ENCODE measurements at regions not wholly inside any gene's neighbourhood (a gene's known extent, or its start where the extent isn't known, plus 50 kb on each side); places are given as distances from the start of the nearest gene placed in this dataset.
A peak's percentile ranks its signal among the peaks of the same experiment; 100 is the strongest.

DNA sequence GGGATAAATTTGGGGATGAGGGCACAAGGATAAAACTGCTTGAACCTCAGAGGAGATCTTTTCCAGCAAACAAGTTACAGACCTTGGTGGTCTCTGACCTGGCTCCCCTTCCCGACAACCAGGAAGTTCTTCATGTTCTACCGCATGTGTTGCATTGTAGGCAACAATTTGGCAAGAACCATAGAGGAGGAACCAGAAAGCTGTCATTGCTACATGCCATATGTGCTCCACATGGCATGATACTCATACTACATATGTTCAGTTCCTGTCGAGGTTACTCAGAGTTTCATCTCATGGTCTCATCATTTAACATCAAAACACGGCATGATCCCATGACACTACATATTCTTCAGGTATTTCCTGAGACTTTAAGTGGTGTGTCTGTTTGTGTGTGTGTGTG, 235.9 kb downstream of the OR13H1 start:
- no peak for DNase-seq

DNA sequence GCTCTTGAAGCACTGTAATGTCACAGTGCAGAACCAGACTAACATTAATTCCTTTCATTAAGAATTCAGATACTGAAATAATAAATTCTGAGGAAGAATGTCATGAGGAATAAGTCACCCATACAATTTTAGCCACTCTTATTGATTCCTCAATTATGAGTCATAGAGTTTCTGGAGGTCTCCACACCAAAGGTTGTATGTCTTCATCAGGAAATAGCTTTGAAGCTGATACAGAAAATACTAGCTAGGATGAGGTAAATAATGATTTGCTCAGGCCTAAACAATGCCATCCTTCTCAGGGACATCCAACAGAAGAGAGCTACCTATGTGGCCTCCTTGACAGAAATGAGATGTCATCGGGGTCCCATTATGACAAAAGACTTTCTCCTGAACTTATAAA, 238.8 kb downstream of the OR13H1 start:
- DNase-seq: no peak

DNA sequence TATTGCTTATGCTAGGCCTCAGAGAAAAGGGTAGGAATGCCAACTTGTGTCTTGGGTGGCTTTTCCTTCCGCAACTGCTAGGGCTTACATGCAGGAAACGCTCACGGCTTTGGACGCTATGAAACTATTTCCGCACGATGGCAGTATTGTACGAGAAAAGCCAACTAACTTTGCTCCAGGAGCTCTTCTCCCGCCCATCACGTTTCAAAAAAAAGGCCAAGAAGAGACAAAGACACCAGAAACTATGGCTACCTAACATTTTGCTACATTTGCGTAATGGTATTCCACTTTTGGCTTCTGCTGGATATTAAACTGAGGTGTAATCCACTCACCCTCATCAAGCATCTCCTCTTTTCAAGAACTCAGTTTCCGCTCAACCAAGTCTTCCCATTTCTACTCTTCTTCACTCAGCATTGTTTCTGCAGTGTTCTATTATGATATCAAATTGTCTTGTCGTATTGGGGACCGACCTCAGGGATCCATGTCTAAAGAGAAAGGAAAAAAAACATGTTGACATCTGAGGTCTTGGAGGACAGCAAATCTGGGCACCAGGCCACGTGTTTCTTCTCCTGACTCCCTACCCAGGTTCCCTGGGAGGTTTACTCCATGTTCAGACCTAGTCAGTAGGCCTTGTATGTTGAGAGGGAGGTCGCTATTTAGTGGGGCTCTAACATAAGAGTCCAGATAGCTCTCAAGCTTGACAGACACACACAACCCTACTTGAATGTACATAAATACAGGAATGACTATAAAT, 239.4 kb upstream of the STK26 start:
- DNase-seq: peak in 1 of 2 donors; percentile 86

DNA sequence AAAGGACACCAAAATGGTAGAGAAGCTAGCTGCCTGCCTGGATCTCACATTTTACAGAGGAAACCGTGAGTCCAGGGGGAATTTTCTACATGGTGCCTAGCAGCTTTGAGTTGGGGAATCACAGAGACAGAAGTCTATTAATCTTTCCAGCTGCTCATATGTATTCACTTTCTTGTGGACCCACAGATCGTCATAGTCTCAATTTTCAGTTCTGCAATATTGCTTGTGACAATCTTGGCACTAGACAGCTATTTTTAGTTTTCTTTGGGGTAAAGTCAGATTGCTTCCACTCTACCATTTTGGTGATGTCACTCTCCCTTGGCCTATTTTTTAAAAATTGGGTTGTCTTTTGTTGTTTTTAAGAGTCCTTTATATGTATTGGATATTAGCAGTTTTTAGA, 233.4 kb upstream of the STK26 start:
- no peak for DNase-seq

DNA sequence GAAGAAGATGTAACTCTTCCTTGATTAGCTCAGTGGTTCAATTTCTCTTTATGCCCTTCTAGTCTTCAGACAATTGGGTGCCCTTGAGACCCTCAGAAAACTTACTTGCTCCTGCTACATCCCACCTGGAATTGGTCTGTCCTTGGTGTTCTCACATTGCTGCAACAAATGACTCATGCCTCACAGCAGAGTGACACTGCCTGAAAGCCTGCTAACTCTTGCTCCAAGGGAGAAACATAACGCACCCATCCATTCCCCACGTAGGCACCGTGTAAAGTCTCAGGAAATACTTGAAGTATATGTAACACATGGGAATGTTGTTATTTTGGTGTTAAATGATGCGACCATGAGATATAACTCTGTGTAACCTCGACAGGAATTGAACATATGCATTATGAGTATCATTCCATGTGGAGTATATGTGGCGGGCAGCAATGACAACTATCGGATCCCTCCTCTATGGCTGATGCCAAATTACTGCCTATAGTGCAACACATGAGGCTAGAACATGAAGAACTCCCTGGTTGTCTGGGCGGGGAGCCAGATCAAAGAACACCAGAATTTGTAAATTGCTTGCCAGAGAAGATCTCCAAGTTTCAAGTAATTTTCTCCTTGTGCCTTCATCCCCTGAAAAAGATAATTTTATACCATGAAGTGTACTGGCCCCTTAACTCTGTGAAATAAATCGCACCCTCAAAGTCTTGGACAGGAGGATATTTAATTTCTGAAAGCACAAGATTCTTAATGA, 231.3 kb upstream of the STK26 start:
- no peak for DNase-seq

DNA sequence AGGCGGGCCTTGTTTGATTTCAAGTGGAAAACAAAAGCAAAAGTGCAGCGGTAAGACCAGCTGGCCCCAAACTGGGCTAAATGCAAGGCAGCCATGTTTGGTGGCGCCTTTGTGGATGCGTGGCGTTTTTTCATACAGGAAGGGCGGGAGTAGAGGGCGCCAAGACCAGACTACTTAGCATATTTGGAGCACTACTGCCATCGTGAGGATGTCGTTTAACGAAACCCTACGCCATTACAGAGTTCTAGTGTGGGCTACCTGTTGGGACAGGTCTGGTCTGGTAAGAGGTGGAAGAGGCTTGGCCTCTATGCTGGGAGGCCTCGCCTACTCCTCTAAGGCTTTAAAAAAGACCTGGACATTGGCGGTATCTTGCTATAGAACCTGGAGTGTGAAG, 230.7 kb upstream of the STK26 start:
- peak in 1 of 2 donors; percentile 95 for DNase-seq

DNA sequence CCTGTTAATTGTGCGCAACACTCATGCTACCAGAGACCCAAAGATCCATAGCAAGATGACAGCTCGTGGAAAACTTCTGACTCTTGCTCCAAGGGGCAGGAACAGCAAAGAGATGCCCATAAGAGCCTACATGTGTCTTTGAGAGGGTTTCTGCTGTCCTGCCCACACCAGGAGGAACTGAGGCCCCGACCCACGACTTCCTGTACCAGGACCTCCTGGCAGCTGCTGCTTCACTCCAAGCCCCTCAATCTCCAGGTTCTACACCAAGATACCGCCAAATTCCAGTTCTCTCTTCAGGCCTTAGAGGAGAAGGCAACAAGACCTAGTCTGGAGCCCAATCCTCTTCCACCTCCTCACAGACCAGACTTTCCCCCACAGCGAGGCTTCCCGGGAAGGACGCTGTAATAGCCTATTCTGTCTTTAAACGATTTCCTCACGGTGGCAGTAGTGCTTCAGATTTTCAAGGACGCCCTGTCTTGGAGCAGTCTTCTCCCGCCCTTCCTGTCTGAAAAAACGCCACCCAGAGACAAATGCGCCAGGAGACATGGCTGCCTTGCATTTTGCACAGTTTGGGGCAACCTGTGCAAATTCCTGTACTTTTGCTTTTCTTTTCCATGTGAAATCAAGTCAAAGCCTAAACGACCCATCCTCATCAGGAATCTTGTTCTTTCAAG, 230.2 kb upstream of the STK26 start:
- peak in 1 of 2 donors; percentile 92 for DNase-seq

DNA sequence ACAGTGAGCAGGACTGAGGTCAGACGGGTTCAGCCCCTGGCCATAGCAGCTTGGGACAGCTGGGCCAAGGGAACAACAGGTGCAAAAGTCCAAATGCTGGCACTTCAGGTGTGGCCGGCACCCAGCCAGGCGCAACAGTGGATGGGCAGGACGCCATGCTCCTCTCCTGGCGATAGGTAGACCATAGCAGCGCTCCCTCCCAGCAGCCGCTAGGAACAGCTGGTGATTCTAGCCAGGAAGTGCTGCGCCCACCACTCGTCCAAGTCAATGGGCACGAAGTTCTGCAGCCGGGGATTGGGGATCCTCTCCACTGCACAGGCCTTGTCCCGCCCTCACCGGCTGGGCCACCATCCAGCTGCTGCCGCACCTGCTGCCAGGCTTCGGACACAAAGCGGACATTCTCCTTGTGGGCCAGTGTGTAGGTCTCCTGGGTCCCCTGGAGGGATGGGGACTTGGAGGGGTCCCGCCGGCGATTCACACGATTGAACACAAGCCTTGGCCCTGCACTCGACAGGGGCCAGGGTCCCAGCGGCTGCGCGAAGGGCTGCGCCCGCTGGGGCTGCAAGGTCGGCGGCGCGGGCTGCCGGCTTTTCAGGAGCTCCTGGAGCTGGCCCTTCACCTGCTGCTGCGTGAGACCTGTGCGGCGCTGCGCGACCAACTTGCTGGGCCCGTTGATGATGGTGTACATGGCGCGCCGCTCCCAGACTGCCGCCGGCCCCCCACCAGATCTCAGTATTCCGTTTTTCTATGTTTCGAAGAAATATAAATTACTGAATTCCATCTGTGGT, 227.5 kb upstream of the STK26 start:
- no peak for DNase-seq

DNA sequence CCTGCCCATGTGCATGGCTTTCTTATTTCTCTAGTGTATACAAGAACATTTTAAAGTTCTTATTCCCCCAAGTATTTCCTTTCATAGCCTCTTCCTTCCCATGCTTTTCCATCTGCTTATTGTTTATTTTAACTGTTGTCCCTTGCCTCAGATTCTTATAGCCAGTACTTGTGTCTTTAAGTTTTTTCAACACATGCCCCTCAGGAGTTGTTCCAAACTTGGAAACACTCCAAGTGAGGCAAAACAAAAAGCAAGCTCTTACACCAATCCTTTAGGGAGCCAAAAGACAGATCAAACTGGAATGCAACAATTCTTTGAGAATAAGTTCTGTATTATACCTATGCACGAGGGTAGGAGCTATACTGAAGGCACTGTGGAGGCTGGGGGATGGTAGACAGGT, 222.0 kb upstream of the STK26 start:
- no peak for DNase-seq

DNA sequence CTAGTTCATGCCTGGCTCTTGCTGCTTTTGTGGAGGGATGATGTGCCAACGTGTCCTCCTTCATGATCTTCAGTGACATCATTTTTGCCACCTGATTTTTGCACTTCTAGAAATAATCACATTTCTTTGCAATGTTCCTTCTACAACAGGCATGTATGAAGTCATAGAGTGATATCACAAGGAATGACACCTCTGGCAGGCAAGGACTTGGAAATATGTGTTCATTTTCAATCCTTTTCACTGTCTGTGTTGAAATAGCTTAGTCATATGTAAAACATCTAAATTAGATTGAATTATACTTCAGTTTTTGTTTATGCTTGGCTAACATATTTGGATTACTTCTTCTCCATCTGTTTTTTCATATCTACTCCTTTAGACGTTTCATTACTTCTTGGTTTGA, 221.2 kb upstream of the STK26 start:
- DNase-seq: no peak

DNA sequence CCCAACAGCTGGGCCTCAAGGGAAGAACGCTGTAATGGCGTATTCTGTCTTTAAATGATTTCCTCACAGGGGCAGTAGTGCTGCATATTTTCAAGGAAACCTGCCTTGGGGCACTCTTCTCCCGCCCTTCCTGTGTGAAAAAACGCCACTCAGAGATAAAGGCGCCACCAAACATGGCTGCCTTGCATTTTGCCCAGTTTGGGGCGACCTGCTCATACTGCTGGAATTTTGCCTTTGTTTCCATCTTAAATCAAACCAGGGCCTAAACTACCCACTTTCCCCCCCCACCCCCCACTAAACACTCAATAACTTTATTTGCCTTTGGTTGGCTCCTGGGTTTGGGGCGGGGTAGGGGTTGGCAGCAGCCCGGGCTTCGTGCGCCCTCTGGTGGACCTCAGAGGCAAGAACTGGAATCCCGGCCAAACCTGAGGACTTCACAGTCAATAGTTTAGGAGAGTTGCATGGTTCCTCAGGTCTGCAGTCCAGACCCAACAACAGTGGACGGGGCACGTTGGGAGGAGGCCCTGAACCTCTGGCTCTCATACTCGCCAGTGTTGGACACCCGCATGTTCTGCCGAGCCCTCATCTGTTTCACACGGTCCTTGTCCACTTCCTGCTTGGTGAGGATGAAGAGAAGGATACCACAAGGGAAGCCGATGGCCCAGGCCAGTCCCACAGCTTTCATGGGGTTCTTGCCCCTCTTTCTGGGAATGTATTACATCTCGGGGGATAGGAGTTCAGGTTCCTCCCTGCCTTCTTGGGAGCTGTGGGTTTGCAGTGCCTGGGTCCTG, 220.1 kb upstream of the STK26 start:
- peak; percentile 35 to 87 for DNase-seq

DNA sequence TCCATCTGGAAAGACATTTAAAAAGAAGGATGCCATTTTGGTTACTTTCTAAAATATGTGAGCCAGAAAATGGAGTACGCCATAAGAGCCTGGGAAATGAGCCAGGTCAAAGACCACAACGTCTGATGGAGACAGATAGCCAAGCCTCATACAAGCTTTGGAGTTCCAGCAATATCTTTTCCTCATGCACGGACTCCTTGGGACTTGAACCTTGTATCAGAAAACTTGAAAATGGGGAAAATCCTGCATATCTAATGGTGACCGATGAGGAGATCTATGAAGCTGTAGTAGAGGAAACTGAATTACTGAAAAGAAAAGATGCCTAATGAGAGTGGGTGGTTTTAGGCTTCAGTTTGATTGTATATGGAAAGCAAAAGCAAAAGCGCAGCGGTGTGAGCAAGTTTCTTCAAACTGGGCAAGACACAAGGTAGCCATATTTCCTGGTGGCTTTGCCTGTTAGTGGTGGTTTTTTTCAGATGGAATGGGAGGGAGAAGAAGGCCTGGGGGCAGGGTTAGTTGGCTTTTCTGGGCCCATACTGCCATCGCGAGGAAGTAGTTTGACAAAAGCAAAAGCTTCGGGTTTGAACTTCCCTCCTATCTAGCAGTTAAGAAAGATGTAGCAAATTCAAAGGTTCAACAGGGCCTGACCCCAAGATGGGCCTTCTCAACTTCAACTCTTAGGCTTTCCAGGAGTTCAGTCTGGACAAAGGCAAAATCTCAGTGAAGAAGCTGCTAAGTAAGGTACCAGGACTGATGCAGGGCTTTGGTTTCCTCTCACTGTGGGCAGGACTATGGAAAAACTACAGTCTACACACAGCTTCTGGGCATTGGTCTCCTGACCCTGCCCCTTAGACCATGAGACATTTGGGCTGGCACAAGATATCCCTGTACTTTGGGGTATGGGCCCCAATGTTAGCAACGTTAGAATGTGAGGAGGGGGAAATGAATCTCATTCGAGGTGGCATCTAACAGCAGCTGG, 210.0 kb upstream of the STK26 start:
- peak; percentile 90 to 91 for DNase-seq

DNA sequence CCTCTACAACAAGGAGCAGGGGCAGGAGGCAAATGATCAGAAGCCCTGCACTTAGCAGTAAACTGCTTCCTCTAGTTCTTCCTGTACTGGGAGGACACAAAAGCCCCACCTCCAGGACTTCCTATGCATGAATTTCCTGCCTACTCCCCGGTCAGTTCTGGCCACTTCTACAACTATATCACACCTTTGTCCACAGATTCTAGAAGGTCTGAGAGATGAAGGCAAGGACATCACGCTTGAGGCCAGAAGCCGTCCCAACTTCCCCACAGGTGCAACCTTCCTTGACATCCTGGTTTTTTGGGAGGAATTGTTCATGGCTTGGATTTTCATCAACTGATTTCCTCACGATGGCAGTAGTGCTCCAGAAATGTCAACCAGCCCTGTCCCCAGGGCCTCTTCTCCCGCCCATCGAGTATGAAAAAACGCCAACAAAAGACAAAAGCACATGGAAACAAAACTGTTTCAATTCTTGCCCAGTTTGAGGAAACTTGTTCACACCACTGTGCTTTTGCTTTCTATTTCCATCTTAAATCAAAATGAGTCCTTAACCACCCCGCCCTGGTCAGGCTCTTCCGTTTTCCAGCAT, 206.5 kb upstream of the STK26 start:
- peak; percentile 88 to 91 for DNase-seq

DNA sequence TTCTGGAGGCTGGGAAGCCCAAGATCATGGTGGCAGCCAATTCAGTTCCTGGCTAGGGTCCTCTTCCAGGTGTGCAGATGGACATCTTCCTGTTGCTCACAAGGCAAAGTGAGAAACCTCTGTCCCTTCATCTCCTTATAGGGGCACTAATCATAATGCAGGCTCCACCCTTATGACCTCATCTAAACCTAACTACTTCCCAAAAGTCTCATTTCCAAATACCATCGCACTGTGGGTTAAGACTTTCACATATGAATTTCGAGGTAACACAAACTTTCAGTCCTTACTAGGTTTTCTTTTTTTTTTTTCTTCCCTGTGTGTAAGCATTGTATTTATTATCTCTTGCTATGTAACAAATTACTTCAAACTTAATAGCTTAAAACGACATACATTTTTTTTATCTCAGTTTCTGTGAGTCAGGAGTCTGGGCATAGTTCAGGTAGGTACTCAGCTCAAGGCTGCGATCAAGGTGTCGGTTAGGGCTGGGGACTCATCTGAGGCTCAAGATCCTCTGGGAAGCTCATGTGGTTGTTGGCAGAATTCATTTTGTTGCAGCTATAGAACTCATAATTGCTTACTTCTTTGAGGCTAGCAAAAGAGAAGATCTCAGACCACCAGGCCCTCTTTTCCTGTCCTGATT, 204.7 kb upstream of the STK26 start:
- DNase-seq: no peak

DNA sequence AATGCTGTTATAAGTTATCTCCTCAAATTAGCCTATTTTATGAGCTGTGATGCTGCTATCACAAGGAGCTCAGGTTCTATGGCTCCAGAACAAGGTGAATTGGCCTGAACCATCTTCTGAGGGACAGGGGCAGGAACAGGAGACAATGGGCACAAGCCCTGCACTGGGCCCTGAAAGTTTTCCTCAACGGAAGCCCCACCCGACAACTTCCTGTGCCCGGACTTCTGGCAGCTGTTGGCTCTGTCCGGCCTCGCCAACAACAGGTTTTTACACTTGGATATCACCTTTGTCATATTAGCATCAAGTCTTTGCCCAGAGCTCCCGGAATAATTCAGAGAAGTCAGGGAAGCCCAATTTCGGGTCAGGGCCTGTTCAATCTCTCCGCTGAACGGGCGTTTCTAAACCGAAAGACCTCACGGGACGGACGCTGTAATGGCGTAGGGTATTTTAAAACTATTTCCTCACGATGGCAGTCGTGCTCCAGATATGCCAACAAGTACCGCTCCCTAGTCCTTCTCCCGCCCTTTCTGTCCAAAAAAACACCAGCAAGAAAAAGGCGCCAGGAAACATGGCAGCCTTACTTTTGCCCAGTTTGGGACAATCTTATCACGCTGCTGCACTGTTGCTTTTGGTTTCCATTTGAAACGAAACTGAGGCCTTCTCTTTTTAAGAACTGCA, 201.0 kb upstream of the STK26 start:
- peak in 1 of 2 donors; percentile 89 for DNase-seq

DNA sequence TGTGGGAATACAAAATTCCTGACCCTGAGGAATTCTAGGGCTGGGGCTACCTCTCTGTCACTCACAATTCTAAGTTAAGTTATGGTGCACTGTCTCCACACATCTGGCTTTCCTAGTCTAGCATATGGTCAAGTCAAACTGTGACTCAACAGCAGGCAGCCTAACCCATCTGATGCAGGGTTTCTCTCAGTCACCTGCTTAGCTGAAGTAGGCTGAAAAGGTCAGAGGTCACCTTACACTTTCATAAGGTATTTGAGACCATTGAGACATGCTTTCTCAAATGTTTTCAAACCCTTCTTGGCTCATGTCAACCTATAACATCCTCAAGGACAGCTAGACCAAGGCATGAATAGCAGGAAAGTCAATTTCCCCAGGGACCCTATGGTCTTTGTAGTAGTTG, 196.5 kb upstream of the STK26 start:
- DNase-seq: no peak

DNA sequence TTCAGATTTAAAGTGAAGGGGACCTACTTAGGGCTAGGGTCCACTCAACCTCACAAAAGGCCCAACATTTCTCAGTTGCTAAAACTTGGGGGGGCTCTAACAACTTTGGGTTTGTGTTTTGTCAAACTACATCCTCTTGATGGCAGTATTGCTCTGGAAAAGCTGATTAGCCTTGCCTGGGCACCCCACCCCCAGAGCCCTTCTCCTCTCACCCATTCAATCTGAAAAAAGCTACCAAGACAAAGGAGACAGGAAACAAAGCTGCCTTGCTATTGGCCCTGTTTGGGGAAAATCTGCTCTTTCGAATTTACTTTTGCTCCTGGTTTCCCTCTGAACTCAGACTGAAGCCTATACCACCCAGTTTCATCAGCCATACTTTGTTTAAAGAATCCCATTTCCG, 195.2 kb upstream of the STK26 start:
- DNase-seq: peak; percentile 29 to 58

DNA sequence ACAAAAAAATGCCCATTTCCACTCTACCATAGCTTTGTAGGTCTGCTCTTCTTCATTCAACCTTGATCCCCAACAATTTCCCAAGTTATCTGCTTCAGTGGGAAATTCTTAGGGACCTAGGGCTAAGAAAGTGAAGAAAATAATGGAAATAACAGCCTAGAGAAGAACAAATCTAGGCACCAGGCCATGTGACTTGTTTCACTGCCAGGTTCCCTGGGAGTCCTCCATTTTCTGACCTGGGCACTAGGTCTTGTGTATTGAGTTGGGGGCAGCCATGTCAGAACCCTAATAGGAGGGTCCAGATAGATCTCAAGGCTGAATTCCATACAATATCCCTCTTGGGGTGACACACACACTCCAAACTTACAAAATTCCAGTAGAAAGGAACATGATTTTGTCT, 194.6 kb upstream of the STK26 start:
- no peak for DNase-seq

DNA sequence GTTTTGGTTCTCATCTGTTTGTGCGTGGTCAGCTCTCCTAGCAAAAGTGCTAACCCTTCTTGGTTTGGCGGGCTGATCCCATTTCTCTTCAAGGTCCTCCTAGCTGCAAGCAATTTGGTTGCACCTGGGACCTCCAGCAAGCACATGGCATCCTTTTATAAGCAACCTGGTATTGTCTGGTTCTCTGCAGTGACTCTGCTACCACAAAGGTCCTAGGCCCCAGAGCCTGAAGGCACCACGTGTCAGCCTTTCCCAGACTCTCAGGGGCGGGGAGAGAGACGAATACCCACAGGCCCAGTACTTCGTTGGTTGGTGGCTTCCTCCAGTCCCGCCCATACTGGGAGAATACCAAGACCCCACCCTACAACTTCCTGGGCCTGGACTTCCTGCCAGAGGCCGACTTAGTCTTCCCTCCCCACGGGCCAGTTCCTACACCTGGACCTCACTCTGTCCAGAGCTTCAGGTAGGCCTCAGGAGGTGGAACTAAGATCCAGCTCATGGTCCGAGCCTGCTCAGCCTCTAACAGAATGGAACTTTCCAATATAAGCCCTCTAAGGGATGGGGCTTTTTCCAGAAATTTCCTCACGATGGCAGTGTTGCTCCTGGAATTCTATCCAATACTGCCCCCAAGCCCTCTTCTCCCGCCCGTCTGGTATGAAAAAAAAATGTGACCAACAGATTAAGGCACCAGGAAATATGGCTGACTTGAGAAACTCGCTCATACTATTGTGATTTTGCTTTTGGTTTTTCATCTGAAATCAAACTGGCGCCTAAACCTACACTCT, 192.5 kb upstream of the STK26 start:
- peak; percentile 55 to 70 for DNase-seq
